Immature natural killer cell (primary cell): ENCODE measurements at regions not wholly inside any gene's neighbourhood (a gene's known extent, or its start where the extent isn't known, plus 50 kb on each side); places are given as distances from the start of the nearest gene placed in this dataset.

Experiments
- DNase-seq, 3 donors: peaks; one replicate each; pipeline ENCODE4 v3.0.0; 2022; ENCODE audit warnings: mixed read lengths in 1 of 3
- H3K27ac Mint-ChIP-seq, 6 donors: one replicate each; pipeline ENCODE4 v1.8.0; 2020; ENCODE audit warnings: mixed read lengths in 6 of 6, mild to moderate bottlenecking in 5 of 6, inconsistent platforms in 4 of 6, moderate library complexity in 3 of 6
- H3K27me3 Mint-ChIP-seq, 3 donors: one replicate each; pipeline ENCODE4 v1.8.0; 2020 to 2021; ENCODE audit warnings: low read depth in 3 of 3, mild to moderate bottlenecking in 3 of 3, mixed read lengths in 3 of 3, moderate library complexity in 3 of 3, inconsistent platforms in 1 of 3
- H3K36me3 Mint-ChIP-seq, 3 donors: one replicate each; pipeline ENCODE4 v1.8.0; 2020; ENCODE audit warnings: mixed read lengths in 3 of 3, inconsistent platforms in 2 of 3, mild to moderate bottlenecking in 2 of 3
- H3K4me1 Mint-ChIP-seq, 2 donors: one replicate each; pipeline ENCODE4 v1.8.0; 2020; ENCODE audit warnings: inconsistent platforms in 2 of 2, mild to moderate bottlenecking in 2 of 2, mixed read lengths in 2 of 2, moderate library complexity in 1 of 2
- H3K4me3 Mint-ChIP-seq, 5 donors: one replicate each; pipeline ENCODE4 v1.8.0; 2020; ENCODE audit warnings: mild to moderate bottlenecking in 5 of 5, mixed read lengths in 5 of 5, inconsistent platforms in 3 of 5, moderate library complexity in 3 of 5
- H3K9me3 Mint-ChIP-seq, 6 donors: one replicate each; pipeline ENCODE4 v1.8.0; 2020; ENCODE audit warnings: mild to moderate bottlenecking in 6 of 6, mixed read lengths in 6 of 6, inconsistent platforms in 4 of 6, moderate library complexity in 3 of 6

DNA sequence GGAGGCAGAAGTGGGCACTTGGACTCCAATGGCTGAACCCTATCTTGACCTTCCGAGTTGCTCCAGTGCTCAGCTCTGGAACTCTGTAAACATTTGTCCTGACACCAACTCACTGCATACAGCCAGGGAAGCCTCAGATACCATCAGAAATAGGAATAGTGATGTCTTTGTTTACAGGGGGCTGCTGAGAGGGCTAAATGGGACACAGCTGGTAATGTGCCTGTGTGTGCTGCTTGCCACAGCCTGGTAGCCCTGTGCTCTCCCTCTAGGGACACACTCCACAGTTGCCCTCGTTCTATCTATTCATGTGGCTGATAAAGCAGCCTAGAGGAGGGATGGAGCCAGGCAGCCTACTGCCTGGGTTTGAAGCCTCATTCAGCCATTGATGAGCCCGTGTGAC is 559.8 kb downstream of the MIAT start:
- Mint-ChIP-seq H3K27me3 (peaks cover 5 to 10% (median 7%) of the 10 kb centered on the region in 3 donors), H3K9me3 (no peaks in the 10 kb centered on the region), H3K4me3 (no peak overlapping the region), H3K4me1 (no peaks in the 10 kb centered on the region), H3K36me3 (no peaks in the 10 kb centered on the region), H3K27ac (no peak overlapping the region)
- no peak for DNase-seq

DNA sequence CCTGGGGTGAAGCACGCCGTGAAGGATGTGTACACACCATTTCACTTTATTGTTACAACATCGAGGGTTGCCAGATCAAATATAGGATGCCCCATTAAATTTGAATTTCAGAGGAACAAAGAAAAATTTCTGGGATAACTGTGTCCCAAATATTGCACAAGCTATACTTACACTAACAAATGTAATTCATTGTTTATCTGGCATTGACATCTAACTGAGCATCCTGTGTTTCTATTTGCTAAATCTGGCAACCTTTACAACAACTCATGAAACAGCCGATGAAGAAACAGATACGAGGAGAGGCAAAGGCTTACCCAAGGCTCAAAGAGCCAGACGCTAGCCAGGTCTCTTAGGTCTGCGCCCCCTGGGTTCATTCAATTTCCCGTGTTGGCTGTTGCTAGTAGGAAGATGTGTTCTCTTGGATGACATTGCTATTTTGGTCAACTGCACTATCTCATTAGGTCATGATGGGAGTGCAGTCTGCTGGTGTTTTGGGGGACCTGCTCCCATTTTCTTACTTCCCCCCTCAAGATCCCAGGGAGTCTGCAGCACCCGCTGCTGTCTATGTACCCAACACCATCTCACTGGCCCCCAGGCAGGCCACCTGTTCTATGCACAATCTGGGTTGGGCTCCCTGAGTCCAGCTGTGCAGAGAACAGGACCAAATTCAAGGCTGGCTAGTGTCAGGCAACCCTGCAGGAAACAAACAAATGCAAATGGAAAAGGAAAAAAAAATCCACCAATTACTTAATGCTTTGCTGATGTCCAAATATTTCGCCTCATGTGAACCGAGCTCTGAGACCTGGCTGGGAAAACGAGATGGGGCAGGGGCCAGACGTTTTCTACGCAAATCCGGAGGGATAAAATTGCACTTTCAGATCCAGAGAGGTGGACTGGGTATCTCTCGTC is 560.9 kb downstream of the MIAT start:
- no peak for DNase-seq
- Mint-ChIP-seq H3K27me3 (peaks cover 5 to 8% (median 7%) of the 10 kb centered on the region in 3 donors), H3K4me1 (no peaks in the 10 kb centered on the region), H3K36me3 (no peaks in the 10 kb centered on the region), H3K9me3 (no peaks in the 10 kb centered on the region), H3K4me3 (no peak overlapping the region), H3K27ac (no peak overlapping the region)

DNA sequence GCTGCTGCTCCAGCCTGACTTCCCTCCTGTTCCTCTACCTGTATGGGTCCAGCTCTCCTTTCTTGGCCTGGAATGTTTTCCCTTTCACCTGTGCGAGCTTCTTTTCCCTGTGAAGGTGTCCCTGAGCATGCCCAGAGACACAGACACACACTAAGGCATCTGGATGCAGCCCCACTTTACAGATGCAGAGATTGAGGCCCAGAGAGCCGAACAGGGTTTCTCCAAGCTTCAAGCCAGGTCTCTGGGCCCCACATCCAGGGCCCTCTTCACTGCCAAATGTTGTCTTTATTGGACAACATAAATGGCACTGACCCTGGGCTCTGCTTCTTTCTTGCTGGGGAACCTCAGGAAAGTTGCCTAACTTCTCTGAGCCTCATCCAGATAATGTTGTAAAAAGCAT is 561.6 kb downstream of the MIAT start:
- Mint-ChIP-seq H3K27ac (no peak overlapping the region), H3K9me3 (no peaks in the 10 kb centered on the region), H3K36me3 (no peaks in the 10 kb centered on the region), H3K27me3 (peaks cover 5 to 7% (median 6%) of the 10 kb centered on the region in 3 donors), H3K4me3 (no peak overlapping the region), H3K4me1 (no peaks in the 10 kb centered on the region)
- DNase-seq, result no peak

- Mint-ChIP-seq H3K27ac (no peak overlapping the region), H3K9me3 (no peaks in the 10 kb centered on the region), H3K36me3 (no peaks in the 10 kb centered on the region), H3K27me3 (peaks cover 4 to 11% (median 6%) of the 10 kb centered on the region in 3 donors), H3K4me3 (no peak overlapping the region), H3K4me1 (no peaks in the 10 kb centered on the region)
- no peak for DNase-seq
These were observed 563.0 kb downstream of the MIAT start for GRCh38 chr22:27220339-27220738.

DNA sequence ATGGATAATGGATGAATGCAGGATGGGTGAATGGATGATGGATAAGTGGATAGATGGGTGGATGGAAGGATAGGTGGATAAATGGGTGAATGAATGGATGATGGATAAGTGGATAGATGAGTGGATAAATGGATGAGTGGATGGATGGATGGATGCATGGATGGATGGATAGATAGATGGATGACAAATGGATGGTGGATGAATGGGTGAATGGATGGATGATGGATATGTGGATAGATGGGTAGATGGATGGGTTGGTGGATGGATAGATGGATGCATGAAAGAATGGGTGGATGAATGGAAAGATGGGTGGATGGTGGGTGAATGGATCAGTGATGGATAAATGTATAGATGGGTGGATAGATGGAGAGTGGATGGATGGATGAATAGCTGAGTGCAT is 564.8 kb downstream of the MIAT start:
- DNase-seq, result no peak
- H3K36me3 Mint-ChIP-seq, result no peaks in the 10 kb centered on the region
- H3K4me1 Mint-ChIP-seq, result no peaks in the 10 kb centered on the region
- peaks cover 5 to 15% (median 6%) of the 10 kb centered on the region in 3 donors for H3K27me3 Mint-ChIP-seq
- H3K27ac Mint-ChIP-seq, result no peak overlapping the region
- no peaks in the 10 kb centered on the region for H3K9me3 Mint-ChIP-seq
- H3K4me3 Mint-ChIP-seq, result no peak overlapping the region

- Mint-ChIP-seq H3K27me3 (peaks cover 6 to 18% (median 6%) of the 10 kb centered on the region in 3 donors), H3K27ac (no peak overlapping the region), H3K36me3 (no peaks in the 10 kb centered on the region)
These were observed 566.2 kb downstream of the MIAT start for GRCh38 chr22:27223317-27224177.

DNA sequence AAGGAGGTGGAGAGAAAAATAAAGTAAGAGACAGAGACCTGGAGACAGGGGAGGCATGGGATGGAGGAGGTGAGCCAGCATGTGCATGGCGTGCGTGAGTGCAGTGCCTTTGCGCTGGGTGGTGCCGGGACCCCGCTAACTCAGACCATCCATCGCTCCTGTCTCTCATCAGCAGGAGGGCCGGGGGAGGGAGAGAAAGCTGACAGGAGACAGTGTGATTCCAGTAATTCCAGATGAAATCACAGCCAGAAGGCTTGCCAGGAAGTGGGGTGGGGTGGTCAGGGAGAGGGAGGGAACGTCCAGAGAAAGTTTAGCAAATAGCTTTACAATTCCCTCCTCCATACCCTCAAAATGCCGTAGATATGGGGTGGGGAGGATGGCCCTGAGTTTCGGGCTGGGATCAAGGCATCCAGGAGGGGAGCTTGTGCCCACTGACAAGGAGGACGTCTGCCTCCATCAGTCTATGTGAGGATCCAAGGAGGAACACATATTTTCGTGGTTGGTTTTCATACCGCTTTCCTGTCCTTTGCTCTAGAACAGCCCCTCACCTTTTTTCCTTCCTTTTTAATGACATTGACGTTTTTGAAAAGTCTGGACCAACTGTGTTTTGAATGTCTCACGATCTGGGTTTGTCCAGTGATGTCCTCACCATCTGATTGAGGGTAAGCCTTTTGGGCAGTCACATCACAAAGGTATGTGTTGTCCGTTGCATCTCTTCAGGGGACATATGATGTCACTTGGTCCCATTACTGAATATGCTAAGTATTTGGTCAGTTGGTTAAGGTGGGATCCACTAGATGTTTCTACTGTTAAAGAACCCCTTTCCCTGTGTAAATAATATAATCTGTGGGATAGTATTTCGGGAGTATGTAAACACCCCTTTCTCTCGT is 567.3 kb downstream of the MIAT start:
- Mint-ChIP-seq H3K36me3 (no peaks in the 10 kb centered on the region), H3K4me3 (no peak overlapping the region), H3K4me1 (no peaks in the 10 kb centered on the region), H3K27ac (no peak overlapping the region), H3K9me3 (no peaks in the 10 kb centered on the region), H3K27me3 (peaks cover 4 to 13% (median 4%) of the 10 kb centered on the region in 3 donors)
- DNase-seq, result no peak

More at GRCh38 chr22:27223317-27224177, 566.2 kb downstream of the MIAT start:
- no peaks in the 10 kb centered on the region for H3K9me3 Mint-ChIP-seq
- DNase-seq, result no peak
- H3K4me1 Mint-ChIP-seq, result no peaks in the 10 kb centered on the region
- no peak overlapping the region for H3K4me3 Mint-ChIP-seq

- Mint-ChIP-seq H3K27ac (no peak overlapping the region), H3K9me3 (no peaks in the 10 kb centered on the region), H3K36me3 (no peaks in the 10 kb centered on the region), H3K4me3 (no peak overlapping the region), H3K27me3 (peaks cover 3 to 13% (median 4%) of the 10 kb centered on the region in 3 donors), H3K4me1 (no peaks in the 10 kb centered on the region)
- DNase-seq, result no peak
These were observed 569.3 kb downstream of the MIAT start for GRCh38 chr22:27226666-27227065.

GRCh38 chr22:27228771-27229170 is 571.4 kb downstream of the MIAT start:
- Mint-ChIP-seq H3K27ac (no peak overlapping the region), H3K4me3 (no peak overlapping the region)

GRCh38 chr22:27230189-27230588 is 571.4 kb downstream of the MN1 start:
- no peak for DNase-seq
- no peaks in the 10 kb centered on the region for H3K4me1 Mint-ChIP-seq
- no peaks in the 10 kb centered on the region for H3K9me3 Mint-ChIP-seq
- peaks cover 4 to 8% (median 5%) of the 10 kb centered on the region in 3 donors for H3K27me3 Mint-ChIP-seq
- H3K27ac Mint-ChIP-seq, result no peak overlapping the region
- no peak overlapping the region for H3K4me3 Mint-ChIP-seq
- no peaks in the 10 kb centered on the region for H3K36me3 Mint-ChIP-seq

More at GRCh38 chr22:27228771-27229170, 571.4 kb downstream of the MIAT start:
- Mint-ChIP-seq H3K9me3 (no peaks in the 10 kb centered on the region), H3K4me1 (no peaks in the 10 kb centered on the region), H3K36me3 (no peaks in the 10 kb centered on the region), H3K27me3 (peaks cover 4 to 13% (median 6%) of the 10 kb centered on the region in 3 donors)
- no peak for DNase-seq

DNA sequence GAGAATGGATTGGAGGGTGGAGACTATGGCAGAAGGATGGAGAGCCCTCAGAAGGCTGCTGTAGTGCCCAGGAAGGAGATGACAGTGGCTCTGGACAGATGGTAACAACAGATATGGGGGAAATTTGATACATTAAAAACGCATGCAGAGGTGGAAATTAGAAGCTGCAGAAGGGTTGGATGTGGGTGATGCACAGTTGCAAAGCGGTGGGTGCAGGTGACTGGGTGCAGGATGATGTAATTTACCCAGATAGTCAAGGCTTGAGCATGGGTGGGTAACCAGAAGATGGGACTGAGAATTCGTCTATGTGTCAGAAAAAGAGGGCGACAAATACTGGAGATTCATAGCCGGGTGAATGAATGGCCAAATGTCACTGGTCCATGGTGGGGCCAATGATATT is 570.3 kb downstream of the MN1 start:
- Mint-ChIP-seq H3K36me3 (no peaks in the 10 kb centered on the region), H3K27ac (no peak overlapping the region), H3K4me1 (no peaks in the 10 kb centered on the region), H3K4me3 (no peak overlapping the region), H3K27me3 (peaks cover 3 to 5% (median 5%) of the 10 kb centered on the region in 3 donors), H3K9me3 (no peaks in the 10 kb centered on the region)
- no peak for DNase-seq

DNA sequence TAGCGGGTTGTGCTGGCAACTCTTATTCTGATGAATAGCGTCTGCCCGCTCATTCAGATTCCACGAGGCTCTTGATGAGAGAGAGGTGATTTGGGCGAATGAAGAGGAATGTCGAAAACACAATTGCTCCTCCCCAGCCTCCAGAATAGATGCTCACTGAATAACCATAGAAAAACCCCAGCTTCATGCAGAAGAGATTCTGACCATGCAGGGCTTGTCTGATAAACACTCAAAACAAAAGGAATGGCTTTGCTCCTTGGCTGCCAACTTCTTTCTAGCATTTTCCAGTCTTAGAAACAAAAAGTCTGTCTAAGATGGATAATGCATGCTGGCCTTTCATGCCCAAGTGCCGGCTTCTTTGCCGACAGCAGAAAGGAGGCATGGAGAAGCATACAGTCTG is 569.5 kb downstream of the MN1 start:
- Mint-ChIP-seq H3K27ac (no peak overlapping the region), H3K9me3 (no peaks in the 10 kb centered on the region), H3K36me3 (no peaks in the 10 kb centered on the region), H3K4me3 (no peak overlapping the region), H3K27me3 (peaks cover 3 to 5% (median 5%) of the 10 kb centered on the region in 3 donors), H3K4me1 (no peaks in the 10 kb centered on the region)
- no peak for DNase-seq

- Mint-ChIP-seq H3K4me3 (no peak overlapping the region), H3K27ac (no peak overlapping the region), H3K27me3 (peaks cover 0 to 4% (median 3%) of the 10 kb centered on the region in 3 donors), H3K4me1 (no peaks in the 10 kb centered on the region), H3K9me3 (no peaks in the 10 kb centered on the region), H3K36me3 (no peaks in the 10 kb centered on the region)
- DNase-seq, result no peak
These were observed 564.3 kb downstream of the MN1 start for GRCh38 chr22:27237080-27237741.
